Spleen (tissue), 11 donors: ENCODE measurements at regions not wholly inside any gene's neighbourhood (a gene's known extent, or its start where the extent isn't known, plus 50 kb on each side); places are given as distances from the start of the nearest gene placed in this dataset.
"Not testable (repeated sequence)": the region's sequence is repeated elsewhere in the genome, so short reads cannot be mapped to it uniquely, and the experiment has no call there.

Source experiments
- DNase-seq: peaks from one replicate; pipeline ENCODE4 v3.0.0-alpha.2; 2020
- H3K27ac ChIP-seq, 8 donors: fragments of 200-600 bp; sonication (generic) in 7 of 8; 1 replicate in 4 of 8; 2 replicates in 4 of 8; pipeline versions ENCODE4 v1.5.0 to v1.8.0; 2016 to 2021; ENCODE audit warnings: inconsistent platforms in 4 of 8, mild to moderate bottlenecking in 4 of 8, moderate library complexity in 1 of 8
- H3K27me3 ChIP-seq, 7 donors: fragments of 200-600 bp; sonication (generic) in 6 of 7; replicated peaks in 1 of 7; 1 replicate in 4 of 7; 2 replicates in 3 of 7; pipeline versions ENCODE4 v1.5.0 to v1.8.0; 2016 to 2021; ENCODE audit warnings: inconsistent platforms in 3 of 7, mild to moderate bottlenecking in 1 of 7
- H3K36me3 ChIP-seq, 6 donors: fragments of 200-600 bp; sonication (generic) in 5 of 6; 1 replicate in 4 of 6; 2 replicates in 2 of 6; pipeline versions ENCODE4 v1.5.0 to v1.8.0; 2016 to 2021; ENCODE audit warnings: inconsistent platforms in 2 of 6
- H3K4me1 ChIP-seq, 6 donors: fragments of 200-600 bp; sonication (generic) in 5 of 6; 1 replicate in 3 of 6; 2 replicates in 3 of 6; pipeline versions ENCODE4 v1.5.0 to v1.8.0; 2016 to 2021; ENCODE audit warnings: inconsistent platforms in 3 of 6
- H3K4me3 ChIP-seq, 8 donors: fragments of 200-600 bp; sonication (generic) in 7 of 8; 1 replicate in 4 of 8; 2 replicates in 4 of 8; pipeline versions ENCODE4 v1.5.0 to v1.8.0; 2016 to 2021; ENCODE audit warnings: inconsistent platforms in 4 of 8, mild to moderate bottlenecking in 4 of 8, moderate library complexity in 2 of 8
- H3K9me3 ChIP-seq, 8 donors: fragments of 200-600 bp; sonication (generic) in 7 of 8; 1 replicate in 4 of 8; 2 replicates in 4 of 8; pipeline versions ENCODE4 v1.5.0 to v1.8.0; 2016 to 2021; ENCODE audit warnings: inconsistent platforms in 4 of 8
- POLR2A ChIP-seq, 3 donors: fragments of 450-650 bp; IDR thresholded peaks; one replicate each; pipeline ENCODE4 v1.5.1; 2017; ENCODE audit warnings: antibody characterized with exemption in 3 of 3, mild to moderate bottlenecking in 1 of 3
- POLR2AphosphoS5 ChIP-seq, 3 donors: sonication (generic); formaldehyde crosslinking; IDR thresholded peaks; one replicate each; pipeline ENCODE4 v1.5.1; 2017; ENCODE audit warnings: antibody characterized with exemption in 3 of 3
- WGBS, 5 donors: extraction: QIAGEN DNeasy Blood & Tissue Kit in 3 of 5; methylation state at CpG; one replicate each; pipeline versions ENCODE4 v1.1.5 to v1.1.7; 2013 to 2018; 5-methylcytosine and 5-hydroxymethylcytosine counted together
- intact Hi-C: fragments of 100-400 bp; cut with DNase I; formaldehyde crosslinking; loops from one replicate; pipeline ENCODE4 v1.15.0; 2023; ENCODE audit warnings: low total_unique reads
- TF ChIP-seq, protein P1 (sequence below), 11 experiments: fragments of 200-600 bp in 7 of 11; fragments of 450-650 bp in 4 of 11; sonication (generic) in 4 of 11; IDR thresholded peaks in 8 of 11; conservative IDR thresholded peaks in 3 of 11; 1 replicate in 7 of 11; 2 replicates in 4 of 11; pipeline versions ENCODE4 v1.4.0 to v1.8.0; 2016 to 2021; ENCODE audit warnings: antibody characterized with exemption in 11 of 11, inconsistent platforms in 4 of 11, mild to moderate bottlenecking in 1 of 11
- donor health status: healthy with polysubstance abuse.
- donor health status: DM: no; HTN: no; CAD: no; lungs with moderate emphysema.
- donor health status: DM: no; HTN: no; CAD: no.
- donor health status: Bipolar disorder and iron deficiency.
- donor health status: healthy.
- donor health status: DM: no; HTN: no; CAD: no.
- donor health status: DM: yes; HTN: yes; CAD: no.

DNA sequence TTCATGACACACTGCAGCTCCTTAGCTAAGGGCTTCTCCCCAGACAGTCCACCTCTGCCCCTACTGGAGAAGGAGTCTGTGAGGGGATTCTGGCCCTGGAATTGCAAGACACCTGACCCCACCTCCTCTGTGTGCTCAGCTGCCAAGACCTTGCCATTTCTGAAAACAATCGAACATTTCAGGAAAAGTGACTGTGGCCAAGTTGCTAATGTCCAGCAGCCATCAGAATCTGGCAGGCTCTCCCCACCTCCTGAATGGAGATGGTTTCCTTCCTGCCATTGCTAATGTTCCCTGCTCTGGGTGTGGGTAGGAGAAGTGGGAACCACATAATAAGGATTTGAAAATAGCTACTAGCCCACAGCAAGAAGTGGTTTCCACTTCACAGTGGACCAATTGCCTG lies 127.2 kb upstream of the ALX4 start:
- H3K4me1 ChIP-seq: no peaks in the 10 kb centered on the region
- no peak overlapping the region for H3K27ac ChIP-seq
- intact Hi-C loops: no loop called here
- DNase-seq: no peak
- no peaks in the 10 kb centered on the region for H3K36me3 ChIP-seq
- H3K4me3 ChIP-seq: no peak overlapping the region
- H3K27me3 ChIP-seq: peaks cover 0 to 48% (median 0%) of the 10 kb centered on the region in 7 donors
- peaks cover 0 to 7% (median 2%) of the 10 kb centered on the region in 8 donors for H3K9me3 ChIP-seq
- WGBS, 5 donors: 22 to 45% (median 36%) methylated on average over 1 of the region's 1 CpG
- TF ChIP-seq POLR2AphosphoS5 (IDR thresholded peaks at IDR 0.05): no peak
- no peak for TF ChIP-seq POLR2A (IDR thresholded peaks at IDR 0.05)
- TF ChIP-seq, protein P1, sequence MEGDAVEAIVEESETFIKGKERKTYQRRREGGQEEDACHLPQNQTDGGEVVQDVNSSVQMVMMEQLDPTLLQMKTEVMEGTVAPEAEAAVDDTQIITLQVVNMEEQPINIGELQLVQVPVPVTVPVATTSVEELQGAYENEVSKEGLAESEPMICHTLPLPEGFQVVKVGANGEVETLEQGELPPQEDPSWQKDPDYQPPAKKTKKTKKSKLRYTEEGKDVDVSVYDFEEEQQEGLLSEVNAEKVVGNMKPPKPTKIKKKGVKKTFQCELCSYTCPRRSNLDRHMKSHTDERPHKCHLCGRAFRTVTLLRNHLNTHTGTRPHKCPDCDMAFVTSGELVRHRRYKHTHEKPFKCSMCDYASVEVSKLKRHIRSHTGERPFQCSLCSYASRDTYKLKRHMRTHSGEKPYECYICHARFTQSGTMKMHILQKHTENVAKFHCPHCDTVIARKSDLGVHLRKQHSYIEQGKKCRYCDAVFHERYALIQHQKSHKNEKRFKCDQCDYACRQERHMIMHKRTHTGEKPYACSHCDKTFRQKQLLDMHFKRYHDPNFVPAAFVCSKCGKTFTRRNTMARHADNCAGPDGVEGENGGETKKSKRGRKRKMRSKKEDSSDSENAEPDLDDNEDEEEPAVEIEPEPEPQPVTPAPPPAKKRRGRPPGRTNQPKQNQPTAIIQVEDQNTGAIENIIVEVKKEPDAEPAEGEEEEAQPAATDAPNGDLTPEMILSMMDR (IDR thresholded peaks at IDR 0.05 in 8 of 11, conservative IDR thresholded peaks at IDR 0.05 in 3 of 11): no peak

DNA sequence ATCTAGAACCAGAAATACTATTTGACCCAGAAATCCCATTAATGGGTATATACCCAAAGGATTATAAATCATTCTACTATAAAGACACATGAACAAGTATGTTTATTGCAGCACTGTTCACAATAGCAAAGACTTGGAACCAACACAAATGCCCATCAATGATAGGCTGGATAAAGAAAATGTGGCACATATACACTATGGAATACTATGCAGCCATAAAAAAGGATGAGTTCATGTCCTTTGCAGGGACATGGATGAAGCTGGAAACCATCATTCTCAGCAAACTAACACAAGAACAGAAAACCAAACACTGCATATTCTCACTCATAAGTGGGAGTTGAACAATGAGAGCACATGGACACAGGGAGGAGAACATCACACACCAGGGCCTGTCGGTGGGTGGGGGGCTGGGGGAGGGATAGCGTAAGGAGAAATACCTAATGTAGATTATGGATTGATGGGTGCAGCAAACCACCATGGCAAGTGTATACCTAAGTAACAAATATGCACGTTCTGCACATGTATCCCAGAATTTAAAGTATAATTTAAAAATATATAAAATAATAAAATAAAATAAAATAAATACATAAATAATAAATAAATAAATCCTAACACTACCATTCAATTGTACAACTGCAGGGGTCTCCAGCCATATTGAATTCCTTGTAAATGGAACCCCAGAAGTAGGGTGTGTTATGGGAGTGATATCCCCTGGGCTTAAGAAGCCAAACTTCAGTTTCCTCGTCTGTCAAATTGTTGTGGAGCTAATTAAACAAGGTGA lies 122.4 kb upstream of the CD82 start:
- H3K36me3 ChIP-seq, H3K4me3 ChIP-seq, intact Hi-C loops, H3K4me1 ChIP-seq, H3K27ac ChIP-seq, DNase-seq: not testable (repeated sequence)
- WGBS, 5 donors: 84 to 92% (median 90%) methylated on average over 4 of the region's 4 CpGs
- H3K9me3 ChIP-seq: peaks cover 0 to 16% (median 2%) of the 10 kb centered on the region in 8 donors
- H3K27me3 ChIP-seq: peaks cover 0 to 36% (median 0%) of the 10 kb centered on the region in 7 donors

DNA sequence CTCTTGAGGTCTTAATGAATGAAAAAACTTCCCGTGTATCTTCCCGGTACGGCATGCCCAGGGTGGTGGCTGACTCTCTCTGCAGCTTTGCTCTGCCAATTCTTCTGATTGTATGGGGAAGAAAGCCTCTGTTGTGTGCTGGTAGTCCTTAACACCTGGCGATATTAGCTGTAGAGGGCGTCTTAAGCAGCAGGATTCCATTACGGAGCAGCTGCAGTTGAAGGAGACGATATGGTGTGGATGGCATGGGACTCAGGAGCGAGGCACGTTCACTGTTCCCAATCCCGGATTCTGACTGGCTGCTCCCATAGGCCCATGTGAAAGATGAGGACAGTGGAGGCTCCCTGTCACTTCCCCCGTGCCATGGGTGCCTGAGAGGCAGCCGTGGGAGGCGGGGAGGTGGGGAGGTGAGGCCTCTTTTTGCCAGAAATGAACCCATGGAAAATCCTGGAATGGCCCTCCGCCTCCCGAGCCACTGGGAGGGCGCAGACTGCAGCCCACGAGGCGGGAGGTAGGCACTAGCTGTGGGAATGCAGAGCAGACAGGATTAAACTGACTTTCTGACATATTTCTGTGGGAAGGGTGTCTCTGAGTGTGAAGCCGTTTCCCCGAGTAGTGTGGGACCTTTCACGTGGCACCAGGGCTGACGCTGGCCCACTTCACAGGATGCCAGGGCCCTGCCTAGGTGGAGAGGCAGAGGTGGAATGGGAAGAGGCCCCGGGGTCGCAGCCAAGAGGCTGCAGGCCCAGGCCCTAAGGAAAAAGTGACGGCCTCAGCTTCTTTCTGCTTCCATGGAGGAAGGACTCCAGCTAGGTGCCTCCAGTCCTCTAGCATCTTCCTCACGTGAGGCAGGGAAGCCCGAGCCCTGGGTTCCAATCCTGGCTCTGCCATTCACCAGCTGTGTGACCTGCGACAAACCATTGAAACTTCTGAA lies 121.4 kb upstream of the CD82 start:
- TF ChIP-seq POLR2A (IDR thresholded peaks at IDR 0.05) (no peak), POLR2AphosphoS5 (IDR thresholded peaks at IDR 0.05) (no peak)
- TF ChIP-seq, protein P1 (IDR thresholded peaks at IDR 0.05 in 8 of 11, conservative IDR thresholded peaks at IDR 0.05 in 3 of 11): no peak
- 65 to 84% (median 80%) methylated on average over 25 to 28 of the region's 28 CpGs for WGBS, 5 donors
- Histone ChIP-seq H3K27ac (no peak overlapping the region), H3K9me3 (peaks cover 0 to 16% (median 2%) of the 10 kb centered on the region in 8 donors), H3K36me3 (no peaks in the 10 kb centered on the region), H3K4me1 (no peaks in the 10 kb centered on the region), H3K27me3 (peaks cover 0 to 36% (median 0%) of the 10 kb centered on the region in 7 donors), H3K4me3 (no peak overlapping the region)
- DNase-seq: no peak
- intact Hi-C loops: no loop called here

DNA sequence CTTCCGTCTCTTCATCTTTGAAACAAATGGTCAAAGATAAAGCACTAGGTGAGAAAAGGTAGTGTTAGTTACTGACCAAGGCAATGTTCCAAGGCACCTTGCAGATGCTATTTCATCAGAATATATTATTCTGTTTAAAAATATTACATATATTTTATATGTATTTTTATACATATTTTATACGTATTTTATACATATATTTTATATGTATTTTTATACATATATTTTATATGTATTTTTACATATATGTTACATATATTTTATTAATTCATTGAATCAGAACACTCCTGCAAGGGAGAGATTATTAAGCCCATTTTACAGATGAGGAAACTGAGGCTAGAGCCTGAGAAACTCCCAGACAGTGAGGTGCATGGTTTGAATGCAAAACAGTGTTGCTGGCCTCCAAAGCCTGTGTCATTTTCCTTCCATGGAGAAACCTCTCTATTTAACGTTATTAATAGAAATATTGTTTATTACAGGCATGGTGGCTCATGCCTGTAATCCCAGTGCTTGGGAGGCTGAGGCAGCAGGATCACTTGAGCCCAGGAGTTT lies 120.6 kb upstream of the CD82 start:
- no peak overlapping the region for H3K27ac ChIP-seq
- intact Hi-C loops: no loop called here
- H3K36me3 ChIP-seq: no peaks in the 10 kb centered on the region
- H3K4me1 ChIP-seq: no peaks in the 10 kb centered on the region
- peaks cover 0 to 36% (median 0%) of the 10 kb centered on the region in 7 donors for H3K27me3 ChIP-seq
- H3K9me3 ChIP-seq: peaks cover 0 to 16% (median 2%) of the 10 kb centered on the region in 8 donors
- no peak overlapping the region for H3K4me3 ChIP-seq
- WGBS, 5 donors: 62 to 77% (median 67%) methylated on average over 3 of the region's 3 CpGs
- no peak for TF ChIP-seq POLR2AphosphoS5 (IDR thresholded peaks at IDR 0.05)
- no peak for DNase-seq
